Renal cortical epithelial cell (primary cell): ENCODE measurements at regions not wholly inside any gene's neighbourhood (a gene's known extent, or its start where the extent isn't known, plus 50 kb on each side); places are given as distances from the start of the nearest gene placed in this dataset.
A peak's percentile ranks its signal among the peaks of the same experiment; 100 is the strongest.
"Not testable (repeated sequence)": the region's sequence is repeated elsewhere in the genome, so short reads cannot be mapped to it uniquely, and the experiment has no call there.

Experiments used
- DNase-seq: peaks from one replicate; pipeline ENCODE4 v3.0.0-alpha.2; 2011; ENCODE audit warnings: low read depth

GRCh38 chr5:136467632-136468031, 102.3 kb upstream of the TRPC7 start:
- no peak for DNase-seq

GRCh38 chr5:136466041-136466415, 100.7 kb upstream of the TRPC7 start:
- DNase-seq = no peak

GRCh38 chr5:136458481-136458880, 93.1 kb upstream of the TRPC7 start:
- DNase-seq = no peak

- no peak for DNase-seq
Measured at GRCh38 chr5:136457390-136458013, 92.2 kb upstream of the TRPC7 start.

GRCh38 chr5:136455409-136455808, 90.1 kb upstream of the TRPC7 start:
- DNase-seq = no peak

- no peak for DNase-seq
Measured at GRCh38 chr5:136453986-136454758, 88.8 kb upstream of the TRPC7 start.

- DNase-seq = no peak
Measured at GRCh38 chr5:136453199-136453598, 87.9 kb upstream of the TRPC7 start.

- not testable (repeated sequence) for DNase-seq
Measured at GRCh38 chr5:136447576-136447975, 82.2 kb upstream of the TRPC7 start.

GRCh38 chr5:136446565-136446964, 81.2 kb upstream of the TRPC7 start:
- DNase-seq = no peak

- DNase-seq = not testable (repeated sequence)
Measured at GRCh38 chr5:136444099-136444498, 78.8 kb upstream of the TRPC7 start.

GRCh38 chr5:136439367-136439766, 74.0 kb upstream of the TRPC7 start:
- no peak for DNase-seq

- no peak for DNase-seq
Measured at GRCh38 chr5:136435946-136436543, 70.7 kb upstream of the TRPC7 start.

GRCh38 chr5:136434795-136435194, 69.5 kb upstream of the TRPC7 start:
- no peak for DNase-seq

- DNase-seq = no peak
Measured at GRCh38 chr5:136432705-136433104, 67.4 kb upstream of the TRPC7 start.

GRCh38 chr5:136430081-136430480, 64.7 kb upstream of the TRPC7 start:
- peak; percentile 31 for DNase-seq

- peak; percentile 38 for DNase-seq
Measured at GRCh38 chr5:136427426-136427825, 62.1 kb upstream of the TRPC7 start.

GRCh38 chr5:136425921-136426320, 60.6 kb upstream of the TRPC7 start:
- peak; percentile 8 for DNase-seq

- peak; percentile 59 for DNase-seq
Measured at GRCh38 chr5:136424835-136425584, 59.7 kb upstream of the TRPC7 start.

- DNase-seq = no peak
Measured at GRCh38 chr5:136423944-136424606, 58.7 kb upstream of the TRPC7 start.

- no peak for DNase-seq
Measured at GRCh38 chr5:136420168-136420898, 55.0 kb upstream of the TRPC7 start.

GRCh38 chr5:136418301-136418700, 53.0 kb upstream of the TRPC7 start:
- DNase-seq = no peak
